ENCODE measurements at regions not wholly inside any gene's neighbourhood (a gene's known extent, or its start where the extent isn't known, plus 50 kb on each side); places are given as distances from the start of the nearest gene placed in this dataset.

GRCh38 chr18:51848702-51849101, 491.3 kb upstream of the DCC start:
- no peak for DNase-seq (ENCODE audit: low read depth in 2 of 2)

GRCh38 chr18:51852681-51853080, 487.3 kb upstream of the DCC start:
- DNase-seq (ENCODE audit: low read depth in 2 of 2): no peak

- no peak for DNase-seq (ENCODE audit: low read depth in 2 of 2)
Measured at GRCh38 chr18:51857989-51858388, 482.0 kb upstream of the DCC start.

- DNase-seq (ENCODE audit: low read depth in 2 of 2): no peak
Measured at GRCh38 chr18:51861046-51861445, 479.0 kb upstream of the DCC start.

- DNase-seq (ENCODE audit: low read depth in 2 of 2): no peak
Measured at GRCh38 chr18:51862051-51862715, 477.8 kb upstream of the DCC start.

GRCh38 chr18:51864219-51864965, 475.6 kb upstream of the DCC start:
- DNase-seq (ENCODE audit: low read depth in 2 of 2): no peak

- DNase-seq (ENCODE audit: low read depth in 2 of 2): no peak
Measured at GRCh38 chr18:51865538-51865937, 474.5 kb upstream of the DCC start.

- no peak for DNase-seq (ENCODE audit: low read depth in 2 of 2)
Measured at GRCh38 chr18:51867767-51868166, 472.2 kb upstream of the DCC start.

- no peak for DNase-seq (ENCODE audit: low read depth in 2 of 2)
Measured at GRCh38 chr18:51878724-51879123, 461.3 kb upstream of the DCC start.

- no peak for DNase-seq (ENCODE audit: low read depth in 2 of 2)
Measured at GRCh38 chr18:51879329-51879728, 460.7 kb upstream of the DCC start.

- DNase-seq (ENCODE audit: low read depth in 2 of 2): no peak
Measured at GRCh38 chr18:51881394-51881793, 458.6 kb upstream of the DCC start.

GRCh38 chr18:51884039-51884438, 456.0 kb upstream of the DCC start:
- no peak for DNase-seq (ENCODE audit: low read depth in 2 of 2)

- DNase-seq (ENCODE audit: low read depth in 2 of 2): no peak
Measured at GRCh38 chr18:51890762-51891161, 449.2 kb upstream of the DCC start.

GRCh38 chr18:51891876-51892275, 448.1 kb upstream of the DCC start:
- DNase-seq (ENCODE audit: low read depth in 2 of 2): no peak

- no peak for DNase-seq (ENCODE audit: low read depth in 2 of 2)
Measured at GRCh38 chr18:51897884-51898283, 442.1 kb upstream of the DCC start.

- no peak for DNase-seq (ENCODE audit: low read depth in 2 of 2)
Measured at GRCh38 chr18:51907687-51908597, 432.1 kb upstream of the DCC start.

- DNase-seq (ENCODE audit: low read depth in 2 of 2): no peak
Measured at GRCh38 chr18:51908598-51908944, 431.4 kb upstream of the DCC start.

- DNase-seq (ENCODE audit: low read depth in 2 of 2): no peak
Measured at GRCh38 chr18:51911584-51911983, 428.4 kb upstream of the DCC start.

- DNase-seq (ENCODE audit: low read depth in 2 of 2): no peak
Measured at GRCh38 chr18:51912381-51912780, 427.6 kb upstream of the DCC start.

- DNase-seq (ENCODE audit: low read depth in 2 of 2): no peak
Measured at GRCh38 chr18:51915176-51915575, 424.8 kb upstream of the DCC start.

GRCh38 chr18:51921862-51922261, 418.1 kb upstream of the DCC start:
- no peak for DNase-seq (ENCODE audit: low read depth in 2 of 2)

- DNase-seq (ENCODE audit: low read depth in 2 of 2): no peak
Measured at GRCh38 chr18:51933903-51934302, 406.1 kb upstream of the DCC start.

- DNase-seq (ENCODE audit: low read depth in 2 of 2): no peak
Measured at GRCh38 chr18:51936115-51936514, 403.9 kb upstream of the DCC start.

All from stimulated activated CD8-positive, alpha-beta memory T cell treated with anti-CD3 and anti-CD28 coated beads, Interleukin-2, amount 100 ng/mL, for 48 hours (primary cell).